CD4-positive, CD25-positive, alpha-beta regulatory T cell (primary cell): ENCODE measurements at regions not wholly inside any gene's neighbourhood (a gene's known extent, or its start where the extent isn't known, plus 50 kb on each side); places are given as distances from the start of the nearest gene placed in this dataset.
A peak's percentile ranks its signal among the peaks of the same experiment; 100 is the strongest.

Source experiments
- ATAC-seq, 2 donors: fragments of 150-1000 bp; cut with Tn5 transposase; one replicate each; pipeline ENCODE4 v1.10.0; 2021; ENCODE audit warnings: low read depth in 2 of 2, moderate number of reproducible peaks in 2 of 2, moderate library complexity in 1 of 2
- DNase-seq, 3 donors: peaks; one replicate each; pipeline versions ENCODE4 v3.0.0 to v3.0.0-alpha.2; 2012 to 2022; ENCODE audit warnings: mixed read lengths in 1 of 3
- H3K27ac ChIP-seq: one replicate; pipeline ENCODE4 v1.7.0; 2013; ENCODE audit warnings: mild to moderate bottlenecking, low read length; ENCODE audit not compliant: insufficient read depth, poor library complexity, severe bottlenecking
- H3K27me3 ChIP-seq: one replicate; pipeline ENCODE4 v1.7.0; 2013; ENCODE audit warnings: low read length; ENCODE audit not compliant: control insufficient read depth, insufficient read depth
- H3K36me3 ChIP-seq: one replicate; pipeline ENCODE4 v1.7.0; 2013; ENCODE audit warnings: mild to moderate bottlenecking, low read length, moderate library complexity; ENCODE audit not compliant: control insufficient read depth, insufficient read depth
- H3K4me1 ChIP-seq: 2 replicates; pipeline ENCODE4 v1.7.0; 2013; ENCODE audit warnings: mild to moderate bottlenecking, low read length; ENCODE audit not compliant: insufficient read depth, control insufficient read depth, poor library complexity, severe bottlenecking
- H3K4me3 ChIP-seq: one replicate; pipeline ENCODE4 v1.7.0; 2013; ENCODE audit warnings: low read depth, mild to moderate bottlenecking, low read length, moderate library complexity
- H3K9me3 ChIP-seq, 2 experiments: 1 replicate in 1 of 2; 2 replicates in 1 of 2; pipeline ENCODE4 v1.7.0; 2013; ENCODE audit warnings: low read length in 2 of 2, mild to moderate bottlenecking in 1 of 2, moderate library complexity in 1 of 2; ENCODE audit not compliant: control insufficient read depth in 2 of 2
- H3K27ac Mint-ChIP-seq, 3 donors: one replicate each; pipeline ENCODE4 v1.8.0; 2020 to 2022; ENCODE audit warnings: mild to moderate bottlenecking in 3 of 3, mixed read lengths in 3 of 3, moderate library complexity in 2 of 3
- H3K27me3 Mint-ChIP-seq: one replicate; pipeline ENCODE4 v1.8.0; 2022; ENCODE audit warnings: mild to moderate bottlenecking, mixed read lengths
- H3K36me3 Mint-ChIP-seq: one replicate; pipeline ENCODE4 v1.8.0; 2020; ENCODE audit warnings: mixed read lengths
- H3K4me1 Mint-ChIP-seq, 4 donors: one replicate each; pipeline ENCODE4 v1.8.0; 2020 to 2022; ENCODE audit warnings: mixed read lengths in 4 of 4, mild to moderate bottlenecking in 1 of 4
- H3K4me3 Mint-ChIP-seq, 4 donors: one replicate each; pipeline ENCODE4 v1.8.0; 2020 to 2022; ENCODE audit warnings: mild to moderate bottlenecking in 4 of 4, mixed read lengths in 4 of 4, moderate library complexity in 3 of 4
- H3K9me3 Mint-ChIP-seq, 7 donors: one replicate each; pipeline ENCODE4 v1.8.0; 2020 to 2022; ENCODE audit warnings: mixed read lengths in 7 of 7, mild to moderate bottlenecking in 3 of 7, moderate library complexity in 2 of 7

DNA sequence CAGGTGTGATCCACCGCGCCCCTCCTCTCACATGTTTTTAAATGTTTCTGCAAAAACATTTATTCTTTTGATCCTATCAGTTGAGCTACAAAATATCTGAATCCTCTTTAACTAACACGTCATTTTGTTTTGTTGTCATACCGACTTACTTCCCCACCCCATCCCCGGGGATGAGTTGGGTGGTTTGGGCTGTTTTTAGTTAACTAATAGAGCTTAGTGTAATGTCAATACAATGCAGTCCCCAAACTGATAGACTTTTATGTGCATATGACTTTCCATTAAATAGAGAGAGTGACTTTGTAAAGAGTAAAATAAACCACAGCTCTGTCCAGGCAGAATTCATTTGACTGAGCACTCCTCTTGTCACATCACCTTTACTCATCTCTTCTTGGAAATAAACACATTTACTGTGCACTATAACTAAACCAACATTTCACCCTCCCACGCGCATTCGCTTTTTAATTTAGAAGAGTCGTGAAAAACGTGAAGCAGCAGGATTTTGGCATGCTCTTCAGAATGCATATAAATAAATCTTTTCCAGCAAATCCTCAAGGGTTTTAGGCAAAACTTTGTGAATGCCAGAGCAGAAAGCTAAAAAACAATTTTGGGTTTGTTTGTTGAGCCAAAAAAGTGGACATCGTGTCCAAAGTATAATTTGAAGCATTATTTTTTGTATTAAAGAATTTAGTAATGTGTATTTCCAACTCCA is 187.4 kb upstream of the MGMT start:
- no peak for ATAC-seq

DNA sequence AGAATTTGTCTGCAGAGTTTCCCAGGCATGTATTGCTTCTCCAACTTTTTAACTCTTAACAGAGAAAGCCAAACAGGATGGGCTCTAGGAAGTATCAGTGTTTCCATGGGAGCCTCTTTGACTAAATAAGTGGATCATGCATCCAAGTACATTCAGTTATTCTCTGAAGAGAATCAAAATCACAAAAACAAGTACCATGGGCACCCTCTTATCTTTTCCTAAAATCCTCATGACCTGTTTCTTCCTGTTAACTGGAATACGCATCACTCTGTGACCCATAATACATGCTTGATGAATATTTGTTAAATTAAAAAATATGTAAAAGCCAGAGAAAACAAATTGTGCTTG is 186.9 kb upstream of the MGMT start:
- no peak overlapping the region for H3K4me3 ChIP-seq
- H3K9me3 ChIP-seq, result no peaks in the 10 kb centered on the region
- H3K4me3 Mint-ChIP-seq, result no peak overlapping the region
- H3K27ac Mint-ChIP-seq, result no peak overlapping the region
- DNase-seq (no peak), ATAC-seq (no peak)
- H3K4me1 ChIP-seq, result no peaks in the 10 kb centered on the region
- peaks cover 11% of the 10 kb centered on the region for H3K27me3 Mint-ChIP-seq
- H3K9me3 Mint-ChIP-seq, result peaks cover 0 to 9% (median 6%) of the 10 kb centered on the region in 7 donors
- H3K36me3 Mint-ChIP-seq, result peaks cover 4% of the 10 kb centered on the region
- H3K27me3 ChIP-seq, result peaks cover 8% of the 10 kb centered on the region
- H3K4me1 Mint-ChIP-seq, result peaks cover 0 to 11% (median 4%) of the 10 kb centered on the region in 4 donors
- H3K36me3 ChIP-seq, result no peaks in the 10 kb centered on the region
- no peak overlapping the region for H3K27ac ChIP-seq

More for the DNA sequence above, 187.4 kb upstream of the MGMT start:
- H3K4me1 Mint-ChIP-seq, result peaks cover 0 to 11% (median 4%) of the 10 kb centered on the region in 4 donors
- Histone ChIP-seq H3K27me3 (peaks cover 8% of the 10 kb centered on the region), H3K36me3 (no peaks in the 10 kb centered on the region), H3K4me1 (no peaks in the 10 kb centered on the region), H3K27ac (no peak overlapping the region), H3K4me3 (no peak overlapping the region), H3K9me3 (no peaks in the 10 kb centered on the region)
- no peak overlapping the region for H3K4me3 Mint-ChIP-seq
- H3K27me3 Mint-ChIP-seq, result peaks cover 11% of the 10 kb centered on the region
- DNase-seq, result no peak
- H3K27ac Mint-ChIP-seq, result no peak overlapping the region
- peaks cover 4% of the 10 kb centered on the region for H3K36me3 Mint-ChIP-seq
- H3K9me3 Mint-ChIP-seq, result peaks cover 0 to 9% (median 6%) of the 10 kb centered on the region in 7 donors

DNA sequence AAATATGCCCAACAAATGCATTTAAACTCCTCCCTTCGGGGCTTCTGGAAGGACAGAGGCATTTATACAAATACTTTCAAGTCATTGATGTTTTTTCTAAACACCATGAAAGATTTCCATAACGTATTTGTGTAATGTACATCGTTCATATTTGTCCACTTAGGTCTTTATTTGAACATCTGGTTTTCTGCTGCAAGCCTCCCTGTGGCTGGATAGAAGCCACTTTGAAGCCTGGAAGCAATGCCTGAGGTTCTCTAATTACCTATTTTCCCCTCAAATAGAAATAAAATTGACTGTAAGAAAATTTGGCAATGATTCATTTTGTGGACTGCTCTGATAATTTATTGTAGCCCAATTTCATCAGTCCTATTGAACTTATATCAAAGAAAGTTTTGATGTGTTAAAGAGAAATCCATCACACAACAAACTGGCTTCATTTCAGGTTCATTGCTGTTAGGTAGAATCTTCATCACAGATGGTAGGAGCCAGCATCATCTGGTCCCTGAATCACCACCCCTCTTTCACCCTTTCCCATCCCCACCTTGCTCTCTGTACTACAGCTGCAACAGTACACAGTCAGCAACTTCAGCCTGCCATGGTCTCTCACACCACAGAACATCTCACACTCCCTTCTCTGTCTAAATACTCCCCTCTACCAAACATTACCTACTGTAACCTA is 186.0 kb upstream of the MGMT start:
- Histone ChIP-seq H3K4me3 (no peak overlapping the region), H3K4me1 (no peaks in the 10 kb centered on the region), H3K9me3 (no peaks in the 10 kb centered on the region), H3K27me3 (peaks cover 8% of the 10 kb centered on the region), H3K36me3 (no peaks in the 10 kb centered on the region), H3K27ac (no peak overlapping the region)
- no peak overlapping the region for H3K27ac Mint-ChIP-seq
- ATAC-seq (no peak), DNase-seq (no peak)
- H3K36me3 Mint-ChIP-seq, result peaks cover 4% of the 10 kb centered on the region
- peaks cover 0 to 9% (median 6%) of the 10 kb centered on the region in 7 donors for H3K9me3 Mint-ChIP-seq
- no peak overlapping the region for H3K4me3 Mint-ChIP-seq
- H3K4me1 Mint-ChIP-seq, result peaks cover 0 to 7% (median 3%) of the 10 kb centered on the region in 4 donors
- H3K27me3 Mint-ChIP-seq, result peaks cover 15% of the 10 kb centered on the region

DNA sequence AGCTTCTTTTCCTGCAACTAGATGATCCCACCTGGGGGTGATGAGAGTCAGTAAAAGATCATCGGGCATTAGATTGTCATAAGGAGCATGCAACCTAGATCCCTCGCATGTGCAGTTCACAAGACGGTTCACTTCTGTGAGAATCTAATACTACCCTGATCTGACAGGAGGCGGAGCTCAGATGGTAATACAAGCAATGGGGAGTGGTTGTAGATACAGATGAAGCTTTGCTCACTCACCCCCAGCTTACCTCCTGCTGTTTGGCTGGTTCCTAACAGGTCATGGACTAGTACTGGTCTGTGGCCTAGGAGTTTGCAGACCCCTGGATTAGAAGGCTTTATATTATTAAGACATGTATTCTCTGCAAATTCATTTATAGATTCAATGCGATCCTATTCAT is 181.6 kb upstream of the MGMT start:
- H3K36me3 Mint-ChIP-seq, result no peaks in the 10 kb centered on the region
- no peak for ATAC-seq

DNA sequence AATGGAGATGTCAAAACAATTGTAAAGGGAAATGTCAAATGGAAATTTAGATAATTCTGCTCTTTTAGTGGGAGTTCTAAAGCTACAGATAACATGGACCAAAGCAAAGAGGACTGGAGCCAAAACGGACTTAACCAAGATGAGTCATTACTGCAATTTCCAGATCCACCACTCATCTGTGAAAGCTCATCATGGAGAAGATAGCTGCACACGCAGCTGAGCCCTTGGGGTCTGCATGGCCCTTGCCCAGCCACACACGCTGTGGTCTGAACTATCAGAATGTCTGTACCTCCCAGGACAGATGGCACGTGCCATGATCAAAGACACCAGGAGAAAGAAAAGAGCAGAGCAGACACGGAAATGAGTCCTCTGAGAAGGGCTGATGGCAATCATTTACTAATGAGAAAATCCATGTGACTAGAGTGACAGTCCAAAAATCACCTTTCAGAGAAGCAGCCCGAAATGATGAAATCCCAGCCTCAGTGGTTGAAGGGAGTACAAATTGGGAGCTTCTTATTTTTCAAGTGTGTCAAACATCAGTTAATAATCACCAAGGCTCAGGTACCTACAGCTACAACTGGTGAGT is 177.9 kb upstream of the MGMT start:
- Histone ChIP-seq H3K4me3 (no peak overlapping the region), H3K9me3 (no peaks in the 10 kb centered on the region), H3K27ac (no peak overlapping the region), H3K4me1 (no peaks in the 10 kb centered on the region), H3K36me3 (no peaks in the 10 kb centered on the region), H3K27me3 (peaks cover 3% of the 10 kb centered on the region)
- peaks cover 11% of the 10 kb centered on the region for H3K27me3 Mint-ChIP-seq
- H3K4me3 Mint-ChIP-seq, result no peak overlapping the region
- DNase-seq (no peak), ATAC-seq (no peak)
- peaks cover 0 to 2% (median under 1%) of the 10 kb centered on the region in 4 donors for H3K4me1 Mint-ChIP-seq
- H3K36me3 Mint-ChIP-seq, result no peaks in the 10 kb centered on the region
- peaks cover 0 to 14% (median 0%) of the 10 kb centered on the region in 7 donors for H3K9me3 Mint-ChIP-seq
- peak overlapping the region in 1 of 3 donors; percentile 55 for H3K27ac Mint-ChIP-seq

More for the DNA sequence above, 181.6 kb upstream of the MGMT start:
- no peak overlapping the region for H3K4me3 ChIP-seq
- H3K4me3 Mint-ChIP-seq, result no peak overlapping the region
- H3K36me3 ChIP-seq, result no peaks in the 10 kb centered on the region
- peaks cover 0 to 1% (median 0%) of the 10 kb centered on the region in 4 donors for H3K4me1 Mint-ChIP-seq
- H3K27ac Mint-ChIP-seq, result no peak overlapping the region
- no peak overlapping the region for H3K27ac ChIP-seq
- peaks cover 10% of the 10 kb centered on the region for H3K27me3 ChIP-seq
- H3K4me1 ChIP-seq, result no peaks in the 10 kb centered on the region
- DNase-seq, result no peak
- H3K27me3 Mint-ChIP-seq, result peaks cover 7% of the 10 kb centered on the region
- H3K9me3 ChIP-seq, result no peaks in the 10 kb centered on the region
- H3K9me3 Mint-ChIP-seq, result peaks cover 0 to 9% (median 4%) of the 10 kb centered on the region in 7 donors

DNA sequence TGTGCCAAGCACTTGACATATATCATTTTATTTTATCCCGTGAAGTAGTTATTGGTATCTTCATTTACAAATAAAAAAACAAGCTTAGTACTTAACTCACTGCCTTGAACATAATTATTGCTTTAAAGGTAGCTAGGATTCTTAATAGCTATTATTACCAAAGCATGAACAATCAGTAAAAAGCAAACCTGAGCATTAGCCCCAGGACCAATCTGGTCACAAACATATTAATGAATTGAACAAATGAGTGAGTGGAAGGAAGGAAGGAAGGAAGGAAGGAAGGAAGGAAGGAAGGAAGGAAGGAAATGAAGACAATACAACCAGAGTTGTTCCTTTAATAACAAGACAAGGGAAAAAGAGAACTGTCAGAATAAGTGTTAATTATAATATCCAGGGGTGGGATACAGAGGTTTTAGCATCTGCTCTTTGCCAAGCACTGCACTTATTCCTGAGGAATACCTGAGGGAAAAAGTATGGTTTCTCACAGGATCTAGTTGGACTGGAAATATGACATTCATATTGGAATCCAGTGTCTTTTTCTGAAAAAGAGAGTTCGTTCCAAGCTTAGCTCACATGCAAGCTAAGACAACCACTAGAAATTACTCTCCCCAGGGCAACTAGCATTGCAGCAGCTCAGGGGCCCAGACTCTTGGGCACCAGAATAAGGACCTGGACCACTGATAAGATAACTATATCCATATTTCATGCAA is 172.9 kb upstream of the MGMT start:
- no peak overlapping the region for H3K4me3 Mint-ChIP-seq
- H3K27ac Mint-ChIP-seq, result no peak overlapping the region
- H3K9me3 ChIP-seq, result no peaks in the 10 kb centered on the region
- ATAC-seq, result no peak
- peaks cover 9% of the 10 kb centered on the region for H3K27me3 Mint-ChIP-seq
- H3K4me1 Mint-ChIP-seq, result peaks cover 0 to 2% (median 0%) of the 10 kb centered on the region in 4 donors
- no peaks in the 10 kb centered on the region for H3K36me3 ChIP-seq
- no peak for DNase-seq
- H3K4me3 ChIP-seq, result no peak overlapping the region
- no peaks in the 10 kb centered on the region for H3K4me1 ChIP-seq
- H3K36me3 Mint-ChIP-seq, result no peaks in the 10 kb centered on the region
- H3K27me3 ChIP-seq, result peaks cover 3% of the 10 kb centered on the region
- H3K9me3 Mint-ChIP-seq, result peaks cover 0 to 12% (median 0%) of the 10 kb centered on the region in 7 donors
- no peak overlapping the region for H3K27ac ChIP-seq

DNA sequence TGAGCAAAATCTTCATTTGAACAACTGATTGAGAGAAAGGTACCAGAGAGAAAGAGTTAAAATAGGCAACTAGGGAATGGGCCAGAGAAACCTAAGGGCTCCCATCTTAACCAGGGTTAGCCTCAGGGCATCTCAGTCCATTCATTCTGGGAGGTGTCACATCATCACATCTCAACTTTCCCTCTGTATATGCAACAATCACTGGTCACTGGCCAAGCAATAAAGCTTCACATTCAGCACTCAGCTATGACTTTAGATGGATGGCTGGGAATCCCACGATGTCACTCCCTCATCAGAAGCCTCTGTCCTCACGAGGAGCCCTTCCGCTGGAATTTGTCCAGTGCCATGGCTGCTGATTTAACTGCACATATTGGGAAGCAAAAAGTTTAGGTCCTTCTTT is 172.1 kb upstream of the MGMT start:
- Mint-ChIP-seq H3K27ac (no peak overlapping the region), H3K36me3 (no peaks in the 10 kb centered on the region), H3K4me1 (peaks cover 0 to 2% (median 0%) of the 10 kb centered on the region in 4 donors), H3K9me3 (peaks cover 0 to 12% (median 0%) of the 10 kb centered on the region in 7 donors), H3K27me3 (peaks cover 9% of the 10 kb centered on the region), H3K4me3 (no peak overlapping the region)
- ATAC-seq, result no peak
- H3K4me3 ChIP-seq, result no peak overlapping the region
- DNase-seq, result no peak
- H3K27me3 ChIP-seq, result peaks cover 3% of the 10 kb centered on the region
- H3K36me3 ChIP-seq, result no peaks in the 10 kb centered on the region
- H3K4me1 ChIP-seq, result no peaks in the 10 kb centered on the region
- no peak overlapping the region for H3K27ac ChIP-seq
- H3K9me3 ChIP-seq, result no peaks in the 10 kb centered on the region
